Uterus (tissue), 3 donors: ENCODE measurements at regions not wholly inside any gene's neighbourhood (a gene's known extent, or its start where the extent isn't known, plus 50 kb on each side); places are given as distances from the start of the nearest gene placed in this dataset.

Experiments
- DNase-seq, 2 donors: peaks; one replicate each; pipeline ENCODE4 v3.0.0-alpha.2; 2019 to 2020
- H3K27ac ChIP-seq, 2 donors: fragments of 200-600 bp; sonication (generic); 1 replicate in 1 of 2; 2 replicates in 1 of 2; pipeline ENCODE4 v1.5.1; 2016 to 2018
- H3K27me3 ChIP-seq, 2 donors: fragments of 200-600 bp; sonication (generic); one replicate each; pipeline ENCODE4 v1.5.1; 2018 to 2019; ENCODE audit warnings: control low read depth in 1 of 2
- H3K36me3 ChIP-seq, 2 donors: fragments of 200-600 bp; sonication (generic); one replicate each; pipeline ENCODE4 v1.5.1; 2019; ENCODE audit warnings: control low read depth in 1 of 2
- H3K4me1 ChIP-seq, 2 donors: fragments of 200-600 bp; sonication (generic); one replicate each; pipeline ENCODE4 v1.5.1; 2018 to 2019; ENCODE audit warnings: control low read depth in 1 of 2
- H3K4me3 ChIP-seq, 2 donors: fragments of 200-600 bp; sonication (generic); 1 replicate in 1 of 2; 2 replicates in 1 of 2; pipeline ENCODE4 v1.5.1; 2018 to 2019; ENCODE audit warnings: mild to moderate bottlenecking in 1 of 2
- H3K9me3 ChIP-seq, 2 donors: fragments of 200-600 bp; sonication (generic); one replicate each; pipeline ENCODE4 v1.5.1; 2019; ENCODE audit warnings: control low read depth in 1 of 2
- CTCF ChIP-seq, 4 experiments: fragments of 200-600 bp in 2 of 4; fragments of 450-650 bp in 2 of 4; sonication (generic) in 2 of 4; IDR thresholded peaks; one replicate each; pipeline ENCODE4 v1.5.1; 2016 to 2019; ENCODE audit warnings: antibody characterized with exemption in 4 of 4, mild to moderate bottlenecking in 2 of 4, moderate library complexity in 1 of 4
- POLR2A ChIP-seq, 2 donors: fragments of 450-650 bp; IDR thresholded peaks; one replicate each; pipeline ENCODE4 v1.6.1; 2016; ENCODE audit warnings: antibody characterized with exemption in 2 of 2, mild to moderate bottlenecking in 1 of 2, moderate library complexity in 1 of 2
- intact Hi-C: fragments of 100-400 bp; cut with DNase I; formaldehyde crosslinking; loops from one replicate; pipeline ENCODE4 v1.15.1; 2023; ENCODE audit warnings: low total_unique reads
- donor health status: DM: yes; HTN: yes; CAD: no.

- no peak for DNase-seq
- no peaks in the 10 kb centered on the region for H3K36me3 ChIP-seq
- TF ChIP-seq POLR2A (IDR thresholded peaks at IDR 0.05) = no peak
- no peak for TF ChIP-seq CTCF (IDR thresholded peaks at IDR 0.05)
- H3K27ac ChIP-seq = no peak overlapping the region
- H3K9me3 ChIP-seq = no peaks in the 10 kb centered on the region
- H3K4me3 ChIP-seq = no peak overlapping the region
- H3K4me1 ChIP-seq = peaks cover 0 to 4% of the 10 kb centered on the region in 2 donors
- H3K27me3 ChIP-seq = no peaks in the 10 kb centered on the region
- intact Hi-C loops = no loop called here
Observed at GRCh38 chr11:116461789-116462188, 311.0 kb downstream of the BUD13 start.

- Histone ChIP-seq H3K27ac (peak overlapping the region; percentile 47 to 55), H3K4me3 (no peak overlapping the region), H3K9me3 (no peaks in the 10 kb centered on the region), H3K27me3 (no peaks in the 10 kb centered on the region), H3K4me1 (peaks cover 0 to 4% of the 10 kb centered on the region in 2 donors), H3K36me3 (no peaks in the 10 kb centered on the region)
- TF ChIP-seq POLR2A (IDR thresholded peaks at IDR 0.05) (no peak), CTCF (IDR thresholded peaks at IDR 0.05) (no peak)
- intact Hi-C loops = no loop called here
- no peak for DNase-seq
Observed at GRCh38 chr11:116460156-116460920, 312.4 kb downstream of the BUD13 start.

GRCh38 chr11:116459185-116460045, 313.4 kb downstream of the BUD13 start:
- no peak overlapping the region for H3K4me3 ChIP-seq
- H3K27ac ChIP-seq = peak overlapping the region; percentile 47 to 61
- no peaks in the 10 kb centered on the region for H3K9me3 ChIP-seq
- peak; percentile 74 to 75 for DNase-seq
- TF ChIP-seq CTCF (IDR thresholded peaks at IDR 0.05) (no peak), POLR2A (IDR thresholded peaks at IDR 0.05) (no peak)
- H3K27me3 ChIP-seq = no peaks in the 10 kb centered on the region
- intact Hi-C loops = no loop called here
- peaks cover 0 to 4% of the 10 kb centered on the region in 2 donors for H3K4me1 ChIP-seq
- no peaks in the 10 kb centered on the region for H3K36me3 ChIP-seq

- Histone ChIP-seq H3K27ac (peak overlapping the region in 1 of 2 donors; percentile 47), H3K4me3 (no peak overlapping the region), H3K9me3 (no peaks in the 10 kb centered on the region), H3K27me3 (no peaks in the 10 kb centered on the region), H3K4me1 (peaks cover 0 to 4% of the 10 kb centered on the region in 2 donors), H3K36me3 (no peaks in the 10 kb centered on the region)
- intact Hi-C loops = no loop called here
- no peak for TF ChIP-seq CTCF (IDR thresholded peaks at IDR 0.05)
- DNase-seq = no peak
Observed at GRCh38 chr11:116458546-116458945, 314.2 kb downstream of the BUD13 start.
